DMS153 treated with DMSO at 0.1 percent for 48 hours (cell line): ENCODE measurements at regions not wholly inside any gene's neighbourhood (a gene's known extent, or its start where the extent isn't known, plus 50 kb on each side); places are given as distances from the start of the nearest gene placed in this dataset.

ENCODE experiments used
- DNase-seq: peaks from one replicate; lab custom pipeline; 2025; ENCODE audit not compliant: unreplicated experiment; lab: John Stamatoyannopoulos, UW

DNA sequence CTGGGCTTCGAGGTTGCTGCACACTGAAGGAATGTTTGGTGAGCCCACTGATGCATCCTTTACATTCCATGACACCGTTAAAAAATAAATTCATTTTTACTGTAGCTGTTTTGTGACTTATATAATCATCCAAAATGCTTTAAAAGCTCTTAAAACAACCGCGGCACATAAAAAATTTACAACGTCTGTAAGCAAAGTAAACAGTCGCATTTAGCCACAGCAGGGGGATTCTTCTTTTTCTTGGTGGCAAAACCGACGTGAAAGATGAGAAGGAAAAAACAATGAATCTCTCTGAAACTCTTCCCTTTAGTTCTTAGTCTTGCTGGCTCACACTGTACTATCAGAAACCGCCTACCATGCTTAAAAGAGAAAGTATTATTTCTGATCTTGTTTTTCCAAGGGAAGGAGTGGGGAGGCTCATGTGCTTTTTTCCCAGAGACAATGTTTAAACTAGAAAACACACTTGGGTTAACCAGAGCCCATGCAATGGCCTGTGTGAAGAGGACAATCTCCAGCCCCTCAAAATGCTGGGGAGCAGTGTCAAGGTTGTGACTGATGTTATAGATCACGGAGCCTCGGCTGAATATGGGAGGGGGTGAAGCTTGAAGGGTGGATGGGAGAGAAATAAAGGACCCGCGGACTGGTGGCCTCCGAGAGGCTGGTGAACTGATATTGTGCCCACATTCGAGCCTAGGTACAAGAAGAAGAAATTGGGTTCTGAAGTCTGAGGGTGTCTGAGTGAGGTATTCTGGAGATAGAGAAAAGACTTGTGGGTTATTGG is 91.1 kb downstream of the IRF8 start:
- DNase-seq = no peak

DNA sequence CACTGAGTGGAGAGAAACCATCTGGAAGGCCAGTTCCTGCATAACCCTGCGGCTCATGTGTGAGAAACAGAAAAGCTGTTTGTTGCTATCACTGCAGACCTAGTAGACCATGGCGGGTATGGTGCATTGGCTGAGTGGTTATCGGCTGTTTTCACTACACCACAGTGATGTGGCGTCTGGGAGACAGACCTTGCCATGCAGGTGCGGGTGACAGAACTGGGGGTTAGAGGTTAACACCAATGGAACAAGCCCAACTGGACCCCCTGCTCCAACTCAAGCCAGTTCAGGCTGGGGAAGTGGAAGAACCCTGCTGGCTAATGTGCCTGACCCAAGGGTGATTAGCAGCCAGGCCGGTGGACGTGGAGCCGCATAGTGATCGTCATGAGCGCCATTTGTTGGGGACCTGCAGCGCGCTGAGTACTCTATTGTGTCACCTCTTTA is 91.9 kb downstream of the IRF8 start:
- DNase-seq = no peak

GRCh38 chr16:85991425-85991824 is 92.5 kb downstream of the IRF8 start:
- DNase-seq = no peak

GRCh38 chr16:85991856-85992255 is 92.9 kb downstream of the IRF8 start:
- no peak for DNase-seq

GRCh38 chr16:85992359-85992758 is 93.4 kb downstream of the IRF8 start:
- no peak for DNase-seq

- DNase-seq = no peak
Observed at GRCh38 chr16:85992779-85993178, 93.8 kb downstream of the IRF8 start.

- no peak for DNase-seq
Observed at GRCh38 chr16:85994492-85995490, 95.8 kb downstream of the IRF8 start.

DNA sequence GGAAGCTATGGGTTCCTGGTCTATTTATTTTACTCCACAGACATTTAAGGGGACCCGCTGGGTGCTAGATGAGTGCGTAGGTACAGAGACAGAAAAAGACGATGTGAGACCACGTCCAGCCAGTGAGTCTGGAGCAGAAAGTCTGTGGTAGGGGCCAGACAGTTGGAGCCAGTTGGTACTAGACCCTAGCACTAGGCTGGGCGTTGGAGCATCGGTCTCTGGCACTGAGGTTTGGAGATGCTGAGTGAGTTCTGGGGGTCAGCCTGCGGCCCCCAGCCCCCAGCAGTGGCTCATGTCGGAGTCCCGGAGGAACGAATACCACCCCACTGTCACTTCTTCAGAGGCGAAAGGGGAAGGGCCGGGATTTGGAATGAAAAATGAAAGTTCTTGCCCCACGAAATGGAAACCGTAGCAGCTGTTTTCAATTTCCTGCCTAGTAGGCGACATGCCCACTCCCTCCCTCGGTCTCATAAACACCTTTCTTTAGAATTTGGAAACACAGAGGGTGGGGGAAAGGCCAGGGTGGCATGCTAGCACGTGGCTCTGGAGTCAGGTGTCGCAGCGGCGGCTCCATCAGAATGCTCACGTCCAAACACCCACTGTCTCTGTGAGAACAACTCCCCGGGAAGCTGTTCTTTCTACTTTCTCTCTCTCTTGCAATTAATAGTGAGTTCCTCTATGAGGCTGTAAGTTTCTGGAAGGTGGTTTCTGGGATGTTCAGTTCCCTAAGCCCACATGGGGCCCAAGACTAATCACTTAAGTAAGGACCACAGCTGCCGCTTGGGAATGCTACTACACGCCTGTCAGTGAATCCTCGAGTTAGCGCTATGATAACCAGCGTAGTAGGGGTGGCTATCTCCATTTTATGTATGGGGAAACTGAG is 96.8 kb downstream of the IRF8 start:
- no peak for DNase-seq

DNA sequence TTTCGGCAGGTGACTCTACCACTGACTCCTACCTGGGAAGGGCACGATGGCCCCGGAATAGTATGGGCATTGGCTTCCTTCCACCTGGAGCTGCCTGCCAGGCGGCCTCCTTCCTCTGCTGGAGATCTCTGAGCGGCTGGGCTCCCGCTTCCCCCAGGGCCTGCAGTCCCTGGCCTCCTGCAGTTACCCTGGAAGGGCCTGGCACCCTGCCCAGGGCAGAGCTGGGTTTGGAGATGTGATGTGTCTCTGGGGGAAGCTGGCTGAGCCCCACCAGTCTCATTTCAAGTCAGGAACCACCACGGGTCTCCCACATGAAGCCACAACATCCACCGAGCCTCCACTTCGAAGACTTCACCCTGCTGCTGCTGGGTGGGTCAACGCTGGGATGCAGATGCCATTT is 97.9 kb downstream of the IRF8 start:
- DNase-seq = no peak

DNA sequence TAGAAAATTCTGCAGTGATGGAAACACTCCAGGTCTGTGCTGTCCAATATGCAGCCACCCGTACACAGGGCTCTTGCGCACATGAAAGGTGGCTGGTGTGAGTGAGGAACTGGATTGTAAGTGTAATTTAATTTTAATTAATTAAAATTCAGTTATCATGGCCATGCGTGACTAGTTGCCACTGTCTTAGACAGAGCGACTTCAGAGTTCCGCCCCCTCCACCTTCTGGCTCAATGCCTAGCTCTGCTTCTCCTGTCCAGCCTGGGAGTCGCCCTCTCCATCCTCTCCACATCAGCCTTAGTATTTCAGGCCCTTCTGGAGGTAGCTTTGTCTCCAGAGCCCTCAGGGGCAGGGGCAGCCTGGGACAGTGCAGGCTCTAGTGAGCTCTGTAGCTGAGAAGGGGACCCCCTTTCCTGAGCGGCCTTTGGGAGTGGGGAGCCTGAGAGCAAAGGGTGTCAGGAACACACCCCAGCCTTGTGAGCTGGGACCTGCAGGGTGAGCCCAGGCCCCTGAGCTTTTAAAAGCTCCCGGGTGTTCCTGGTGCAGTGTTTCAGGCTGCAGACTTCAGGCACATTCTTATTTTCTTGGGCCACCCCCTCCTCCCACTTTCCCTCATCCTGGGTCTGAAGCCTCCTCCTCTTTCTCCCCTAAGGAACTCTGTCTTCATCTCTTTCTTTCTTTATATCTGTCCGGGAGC is 99.4 kb downstream of the IRF8 start:
- no peak for DNase-seq

- no peak for DNase-seq
Observed at GRCh38 chr16:85998868-85999729, 100.1 kb downstream of the IRF8 start.

DNA sequence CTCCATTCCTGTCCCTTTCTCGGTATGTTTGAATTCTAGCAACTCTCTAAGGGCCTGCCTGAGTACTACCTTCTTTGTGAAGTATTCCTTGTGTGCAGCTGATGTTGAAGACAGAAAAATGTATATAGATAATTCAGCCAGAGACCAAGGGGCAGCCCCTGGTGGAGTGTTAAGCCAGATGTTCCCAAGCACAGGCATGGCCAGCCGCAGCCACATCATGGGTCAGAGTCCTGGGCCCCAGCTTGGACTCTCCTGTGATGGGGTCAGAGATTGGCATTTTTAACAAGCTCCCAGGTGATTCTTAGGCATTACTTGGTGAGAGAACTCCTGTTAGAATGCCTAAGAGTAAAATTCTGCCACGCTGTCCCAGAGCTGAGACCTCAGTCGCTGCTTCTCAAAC is 100.8 kb downstream of the IRF8 start:
- no peak for DNase-seq

- DNase-seq = no peak
Observed at GRCh38 chr16:86002178-86002900, 103.4 kb downstream of the IRF8 start.

GRCh38 chr16:86007524-86007923 is 108.6 kb downstream of the IRF8 start:
- no peak for DNase-seq

DNA sequence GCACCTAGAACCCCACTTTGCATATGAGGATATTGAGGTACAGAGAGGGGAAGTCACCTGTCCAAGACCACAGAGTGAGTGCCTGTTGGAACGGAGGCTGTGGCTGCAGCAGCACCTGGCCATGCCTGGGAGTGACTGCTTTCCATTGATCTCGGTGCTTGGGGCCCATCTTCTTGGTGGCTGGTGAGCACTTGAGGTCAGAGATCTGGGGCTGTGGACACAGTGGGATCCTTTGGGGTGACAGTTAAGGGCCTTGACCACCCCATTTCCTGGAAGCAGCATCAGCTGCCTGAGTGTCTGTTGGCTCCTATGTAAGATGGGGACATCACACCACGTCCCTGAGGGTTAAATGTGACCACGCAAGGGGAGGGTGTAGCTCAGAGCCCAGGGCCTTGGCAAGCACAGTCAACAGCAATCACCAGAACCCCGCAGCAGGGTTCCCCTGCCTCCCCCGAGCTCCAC is 111.7 kb downstream of the IRF8 start:
- DNase-seq = no peak

DNA sequence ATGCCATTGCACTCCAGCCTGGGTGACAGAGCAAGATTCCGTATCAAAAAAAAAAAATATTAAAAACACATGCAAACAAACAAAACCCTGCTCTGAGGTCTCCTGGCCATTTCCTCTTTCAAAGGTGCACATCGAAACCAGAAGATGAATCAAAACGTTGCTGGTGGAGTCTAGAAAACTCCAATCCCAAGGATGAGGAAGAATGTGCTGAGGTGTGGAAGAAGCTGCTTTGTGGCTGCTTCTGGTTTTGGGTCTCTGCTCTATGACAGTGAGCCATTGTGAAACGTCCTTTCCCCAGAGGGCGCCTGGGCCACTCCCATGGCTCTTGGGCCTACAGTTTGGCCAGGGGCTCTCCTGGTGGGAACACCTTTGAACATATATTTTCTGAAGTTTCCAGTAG is 112.6 kb downstream of the IRF8 start:
- no peak for DNase-seq

DNA sequence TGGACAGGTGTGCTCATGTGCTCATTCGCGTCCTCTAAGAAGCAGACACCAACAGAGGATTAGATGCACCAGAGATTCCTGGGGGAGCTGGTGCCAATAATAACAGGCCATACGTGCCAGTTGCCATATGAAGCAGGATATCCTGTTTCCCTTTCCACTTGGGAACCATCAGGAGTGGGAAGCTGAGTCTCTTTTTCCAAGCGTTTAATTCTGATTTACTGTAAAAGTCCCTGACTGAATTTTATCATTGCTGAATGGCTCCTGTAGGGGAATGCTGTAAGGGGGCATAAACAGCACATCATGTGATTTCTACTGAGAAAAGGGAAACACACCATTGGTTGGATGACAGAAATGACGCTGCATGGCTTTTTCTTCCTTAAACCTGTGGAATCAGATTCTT is 113.3 kb downstream of the IRF8 start:
- DNase-seq = no peak

DNA sequence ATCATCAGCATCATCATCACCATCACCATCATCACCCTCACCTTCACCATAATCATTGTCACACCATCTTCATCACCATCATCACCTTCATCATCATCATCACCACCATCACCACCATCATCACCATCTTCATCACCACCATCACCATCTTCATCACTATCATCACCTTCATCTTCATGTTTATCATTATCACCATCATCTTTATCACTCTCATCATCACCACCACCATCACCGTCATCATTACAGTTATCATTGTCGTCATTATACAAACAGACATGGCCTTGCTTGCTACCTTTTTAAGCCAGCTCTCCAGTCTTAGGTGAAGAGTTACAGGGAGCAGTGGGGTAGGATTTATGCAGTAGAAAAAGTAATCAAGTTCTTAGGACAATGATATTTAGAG is 114.9 kb downstream of the IRF8 start:
- DNase-seq = no peak

DNA sequence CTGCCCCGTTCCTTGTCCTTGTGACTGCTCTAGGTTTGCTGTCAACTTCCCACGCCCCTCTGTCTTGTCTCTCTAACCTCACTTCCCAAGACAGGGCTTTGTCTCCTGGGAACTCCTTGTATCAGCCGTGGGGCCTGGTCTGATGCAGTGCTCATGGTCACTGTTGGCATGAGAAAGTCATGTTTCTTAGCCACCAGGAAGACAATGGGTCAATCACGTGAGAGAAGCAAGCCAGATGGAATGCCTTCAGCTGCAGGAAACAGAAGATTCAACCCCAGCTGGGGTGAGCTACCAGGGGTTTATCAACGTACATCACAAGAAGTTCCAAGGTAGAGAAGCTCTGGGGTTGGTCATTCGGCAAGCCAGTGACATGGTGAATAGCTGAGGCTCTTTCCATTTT is 116.6 kb downstream of the IRF8 start:
- DNase-seq = no peak
